ENCODE measurements at regions not wholly inside any gene's neighbourhood (a gene's known extent, or its start where the extent isn't known, plus 50 kb on each side); places are given as distances from the start of the nearest gene placed in this dataset.

DNA sequence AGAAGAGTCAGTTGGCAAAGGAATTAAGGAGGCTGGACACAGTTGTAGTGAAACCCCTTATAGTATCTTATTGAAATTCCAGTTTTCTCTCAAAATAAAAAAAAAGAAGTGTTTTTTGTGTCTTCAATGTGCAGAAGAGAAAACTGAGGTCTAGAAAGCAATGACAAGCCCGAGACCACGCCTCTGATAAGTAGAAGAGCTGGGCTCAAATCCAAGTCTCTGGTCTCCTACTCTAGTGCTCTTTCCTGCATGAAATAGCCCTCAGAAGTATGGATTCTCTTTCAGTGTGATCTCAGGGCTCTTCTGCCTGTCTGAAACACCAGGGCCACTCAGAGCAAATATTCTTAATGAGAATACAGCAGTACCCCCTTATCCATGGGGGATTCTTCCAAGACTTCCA, 200.9 kb downstream of the KIF18A start:
- DNase-seq (ENCODE audit: low spot score): no peak

GRCh38 chr11:27904358-27905055, 203.4 kb downstream of the KIF18A start:
- DNase-seq (ENCODE audit: low spot score): no peak

DNA sequence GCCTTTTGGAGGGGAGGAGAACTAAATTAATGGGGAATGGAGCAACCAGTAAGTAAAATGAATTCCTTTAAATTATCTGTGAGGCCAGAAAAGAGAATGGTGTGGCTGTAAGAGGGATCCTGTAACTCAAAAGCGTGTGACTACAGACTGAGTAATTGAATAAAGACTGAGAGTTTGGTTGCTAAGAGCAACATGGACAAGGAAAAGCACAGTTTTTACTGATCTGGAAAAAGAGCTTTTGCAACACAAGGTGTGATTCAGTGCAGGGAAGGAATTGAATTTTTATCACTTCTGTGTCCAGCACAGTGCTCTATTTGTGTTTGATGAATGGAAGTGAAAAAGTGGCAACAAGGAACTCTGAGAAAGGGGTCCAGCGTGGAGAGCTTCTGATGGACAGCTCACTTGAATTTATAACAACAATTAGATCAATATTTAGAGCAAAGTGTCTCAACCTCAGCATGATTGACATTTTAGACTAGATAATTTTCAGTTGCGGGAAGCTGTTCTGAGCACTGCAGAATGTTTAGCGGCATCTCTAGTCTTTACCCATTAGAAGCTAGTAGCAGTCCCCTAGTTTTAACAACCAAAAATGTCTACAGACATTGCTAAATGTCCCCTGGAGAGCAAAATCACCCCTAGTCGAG, 202.8 kb upstream of the BDNF start:
- DNase-seq (ENCODE audit: low spot score): no peak

- DNase-seq (ENCODE audit: low spot score): no peak
Measured at GRCh38 chr11:27898166-27898565, 197.9 kb upstream of the BDNF start.

DNA sequence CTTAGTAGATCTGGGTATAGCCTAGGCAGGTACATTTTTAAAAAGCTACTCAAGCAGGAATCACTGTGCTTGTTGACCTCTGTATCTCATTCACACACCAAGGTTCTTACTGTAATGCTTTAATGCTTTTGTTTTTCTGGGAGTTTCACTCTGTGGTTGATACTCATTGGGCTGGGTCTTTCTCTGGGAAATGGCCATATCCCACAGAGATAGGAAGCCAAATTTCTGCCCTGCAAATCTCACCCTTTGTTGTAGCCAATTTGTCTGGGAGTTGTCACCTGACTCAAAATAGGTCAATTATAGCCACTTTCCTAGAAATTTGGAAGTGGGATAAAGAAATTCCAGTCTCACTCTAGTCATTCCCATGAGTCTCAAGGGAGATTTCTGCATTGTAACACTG, 195.8 kb upstream of the BDNF start:
- no peak for DNase-seq (ENCODE audit: low spot score)

DNA sequence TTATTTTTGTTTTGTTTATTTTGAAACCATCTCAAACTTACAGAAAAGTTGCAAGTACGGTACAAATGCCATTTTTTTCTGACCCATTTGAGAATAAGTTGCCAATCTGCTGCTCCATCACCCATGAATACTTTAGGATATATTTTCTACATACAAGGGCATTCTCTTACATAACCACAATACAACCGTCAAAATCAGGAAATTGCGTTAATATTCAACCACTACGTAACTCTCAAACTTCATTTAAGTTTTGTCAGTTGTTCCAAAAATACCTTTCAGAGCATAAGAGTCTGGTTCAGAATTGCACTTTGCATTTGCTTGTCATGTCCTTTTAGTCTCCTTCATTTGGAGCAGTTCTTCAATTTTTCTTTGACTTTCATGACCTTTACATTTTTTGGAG, 194.3 kb upstream of the BDNF start:
- no peak for DNase-seq (ENCODE audit: low spot score)

DNA sequence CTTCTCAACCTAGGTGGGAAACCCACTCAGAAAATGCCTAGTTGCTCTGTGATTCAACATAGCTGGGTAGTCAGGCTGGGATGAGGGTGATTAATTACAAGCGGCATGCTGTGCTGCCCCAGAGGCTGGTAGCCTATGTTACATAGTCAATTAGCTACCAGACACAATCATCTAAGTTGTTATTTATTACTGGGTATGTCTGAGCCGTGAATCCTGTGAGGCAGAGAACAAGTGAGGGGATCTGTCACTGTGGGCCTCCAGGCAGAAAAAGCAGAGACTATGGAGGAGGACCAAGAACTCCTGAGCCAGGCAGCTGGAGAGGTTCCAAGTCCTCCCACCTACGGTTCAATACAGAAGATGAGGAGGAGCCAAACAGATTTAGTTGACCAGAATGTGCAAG, 186.6 kb upstream of the BDNF start:
- no peak for DNase-seq (ENCODE audit: low spot score)

DNA sequence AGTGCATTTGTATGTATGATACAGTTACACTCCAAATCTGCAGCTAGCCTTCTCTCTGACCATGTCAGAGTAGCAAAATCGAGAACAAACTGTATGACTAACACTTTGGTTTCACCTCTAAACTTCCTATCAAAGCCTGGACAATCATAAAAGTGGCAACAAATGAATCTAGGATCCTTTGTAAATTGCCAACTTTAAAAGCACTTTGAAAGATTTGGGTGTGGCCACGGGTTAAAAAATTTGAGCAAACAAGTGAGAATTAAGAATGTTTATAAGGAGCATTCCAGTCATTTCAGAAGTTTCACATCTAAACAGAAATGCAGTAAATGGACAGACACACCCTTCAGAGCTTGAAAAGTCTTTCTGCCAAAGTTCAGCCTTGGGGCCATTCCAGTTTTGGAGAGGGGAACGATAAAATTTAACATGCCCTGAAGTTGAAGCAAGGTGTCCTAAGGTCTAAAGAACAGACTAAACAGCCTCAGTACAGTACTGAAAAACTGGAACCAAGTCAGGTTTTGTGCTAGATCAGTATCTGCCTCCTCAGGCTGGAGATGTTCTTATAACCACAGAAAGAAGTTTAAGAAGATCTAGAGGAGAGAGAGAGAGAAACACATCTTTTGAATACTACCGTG, 181.9 kb upstream of the BDNF start:
- DNase-seq (ENCODE audit: low spot score): no peak

DNA sequence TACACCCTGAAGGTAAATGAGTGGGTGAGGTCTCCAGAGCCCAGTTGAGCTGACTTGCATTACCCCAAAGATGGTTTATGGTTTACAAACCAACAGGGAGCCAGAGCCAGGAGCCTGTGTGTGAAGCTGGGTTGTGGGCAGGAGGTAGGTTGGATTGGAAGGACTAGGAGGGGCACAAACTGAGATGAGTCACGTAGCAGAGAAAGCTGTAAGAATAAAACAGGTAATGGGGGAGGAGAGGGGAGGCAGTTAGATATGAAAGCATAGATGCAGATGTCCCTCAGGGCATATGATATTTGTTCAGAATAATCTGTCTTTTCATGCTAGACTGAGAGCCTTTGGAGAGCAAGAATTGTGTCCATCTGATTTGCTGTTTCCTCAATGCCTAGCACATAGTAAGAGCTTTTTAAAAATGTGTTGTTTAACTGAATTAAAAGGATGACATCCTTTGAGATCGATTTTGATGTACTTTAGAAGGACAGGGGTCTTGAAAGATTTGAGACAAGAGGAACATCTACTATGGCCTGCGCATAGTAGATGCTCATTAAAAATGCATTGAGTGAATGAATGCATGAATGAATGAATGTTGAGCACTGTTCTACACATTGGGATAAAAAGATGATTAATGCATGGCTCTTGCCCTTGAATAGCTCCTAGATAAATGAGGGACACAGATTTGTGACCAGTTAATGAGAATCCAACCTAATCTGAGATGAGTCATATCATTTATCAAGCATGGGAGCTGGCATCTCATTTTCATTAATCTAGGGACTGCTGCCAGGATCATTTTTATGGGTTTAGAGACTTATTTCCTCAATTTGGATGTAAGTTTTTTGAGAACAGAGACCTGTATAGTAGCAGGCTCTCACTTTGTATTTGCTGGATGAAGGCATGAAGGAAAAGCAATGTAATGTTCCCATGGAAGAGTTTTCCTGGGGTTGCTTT, 175.8 kb upstream of the BDNF start:
- DNase-seq (ENCODE audit: low spot score): no peak

DNA sequence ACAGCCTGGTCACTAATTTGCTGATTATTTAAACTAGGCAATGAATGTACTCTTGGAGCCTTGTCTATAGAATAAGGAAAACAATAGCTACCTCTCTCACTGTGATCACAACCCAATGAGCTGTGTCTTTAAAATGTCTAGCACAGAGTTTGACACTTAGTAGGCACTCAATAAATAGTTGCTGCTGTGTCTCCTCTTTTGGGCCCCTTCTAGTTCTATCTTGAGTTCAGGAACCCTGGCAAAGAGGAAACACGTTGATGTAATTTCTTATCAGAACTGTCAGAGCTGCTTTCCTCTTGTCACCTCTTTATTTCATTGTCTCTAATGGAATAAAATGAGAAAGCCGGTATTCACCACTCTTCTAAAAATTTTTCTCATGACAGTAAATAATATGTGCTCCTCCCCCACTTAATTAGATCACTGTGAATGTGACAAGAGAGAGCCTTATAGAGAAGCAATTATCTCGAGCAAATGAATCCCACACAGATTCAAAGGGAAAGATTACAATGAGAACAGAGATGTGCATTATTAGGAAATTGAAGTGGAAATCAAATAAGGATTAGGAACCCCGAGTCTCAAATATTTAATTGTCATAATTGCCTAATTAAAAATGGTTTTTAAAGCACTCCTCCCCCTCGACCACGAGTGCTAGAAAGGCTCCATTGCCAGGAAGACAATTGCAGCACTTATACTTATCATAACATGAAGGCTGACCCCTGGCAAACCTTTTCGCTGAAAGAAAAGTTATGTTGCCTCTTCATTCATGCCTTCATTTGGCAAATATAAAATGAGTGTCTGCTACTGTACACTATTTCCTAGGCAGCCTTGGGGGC, 175.0 kb upstream of the BDNF start:
- DNase-seq (ENCODE audit: low spot score): no peak

- no peak for DNase-seq (ENCODE audit: low spot score)
Measured at GRCh38 chr11:27873664-27874063, 173.4 kb upstream of the BDNF start.

DNA sequence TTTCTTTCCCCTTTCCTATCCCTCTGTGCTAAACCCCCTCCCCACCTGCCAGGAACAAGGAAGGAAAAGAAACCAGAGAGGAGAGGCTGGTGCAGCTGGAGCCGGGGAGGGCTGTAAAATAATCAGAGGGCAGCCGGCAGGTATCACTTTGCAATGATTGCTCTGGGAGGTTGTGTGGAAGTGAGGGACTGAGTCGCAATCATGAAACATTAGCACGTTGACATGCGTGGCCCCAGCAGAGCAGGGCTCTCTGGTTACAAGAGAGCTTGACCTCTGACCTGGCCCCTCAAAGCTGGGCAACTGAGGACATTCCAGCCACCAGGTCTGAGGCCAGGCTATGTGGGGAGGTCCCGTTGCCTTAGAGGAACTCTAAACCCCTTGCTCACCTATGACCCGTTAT, 170.8 kb upstream of the BDNF start:
- DNase-seq (ENCODE audit: low spot score): no peak

- DNase-seq (ENCODE audit: low spot score): no peak
Measured at GRCh38 chr11:27869701-27870100, 169.4 kb upstream of the BDNF start.

DNA sequence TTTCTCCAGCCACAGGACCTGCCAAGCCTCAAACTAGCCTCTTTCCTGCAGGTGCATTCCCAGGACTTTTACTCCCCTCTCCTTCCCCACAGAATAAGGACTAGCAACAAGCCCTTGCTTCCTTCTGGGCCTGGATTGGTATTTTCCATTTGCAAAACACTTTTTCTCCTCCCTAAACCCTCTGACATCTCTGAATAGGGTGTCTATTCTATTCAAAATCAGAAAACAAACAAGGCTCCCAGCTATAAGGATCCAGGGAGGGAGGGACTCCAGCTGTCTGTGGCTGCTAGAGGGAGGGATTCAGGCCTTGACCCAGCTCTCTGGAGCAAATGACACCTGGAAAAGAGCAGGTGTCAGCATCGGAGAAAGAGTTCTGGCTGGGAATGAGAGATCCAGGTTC, 168.5 kb upstream of the BDNF start:
- DNase-seq (ENCODE audit: low spot score): no peak

DNA sequence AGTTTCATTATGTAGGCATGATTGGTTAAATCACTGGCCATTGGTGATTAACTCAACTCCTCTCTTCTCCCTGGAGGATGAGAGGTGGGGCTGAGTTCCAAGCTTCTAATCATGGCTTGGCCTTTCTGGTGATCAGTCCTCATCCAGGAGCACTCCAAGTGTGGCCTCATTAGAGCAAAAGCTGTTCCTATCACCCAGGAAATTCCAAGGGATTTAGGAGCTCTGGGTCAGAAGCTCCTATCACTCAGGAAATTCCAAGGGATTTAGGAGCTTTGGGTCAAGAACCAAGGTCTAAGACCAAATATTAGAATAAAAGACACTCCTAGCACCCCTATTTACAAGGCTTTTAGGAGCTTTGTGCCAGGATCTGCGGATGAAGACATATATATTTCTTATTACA, 168.0 kb upstream of the BDNF start:
- DNase-seq (ENCODE audit: low spot score): no peak

DNA sequence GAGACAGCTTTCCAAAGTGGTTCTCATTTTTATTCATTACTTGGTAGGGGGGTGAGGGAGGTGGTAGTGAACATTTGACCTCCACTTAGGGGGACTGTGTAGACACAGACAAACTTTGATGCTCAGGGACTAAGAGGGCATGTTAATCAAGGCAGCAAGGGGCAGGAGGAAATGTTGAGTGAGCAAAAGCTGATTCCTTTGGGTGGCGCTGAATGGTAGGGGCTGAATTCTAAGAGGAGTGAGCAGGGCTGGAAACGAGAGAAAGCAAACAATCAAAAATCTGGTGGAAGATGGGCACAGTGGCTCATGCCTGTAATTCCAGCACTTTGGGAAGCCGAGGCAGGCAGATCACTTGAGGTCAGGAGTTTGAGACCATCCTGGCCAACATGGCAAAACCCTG, 164.8 kb upstream of the BDNF start:
- DNase-seq (ENCODE audit: low spot score): no peak

GRCh38 chr11:27864611-27865010, 164.4 kb upstream of the BDNF start:
- DNase-seq (ENCODE audit: low spot score): no peak

DNA sequence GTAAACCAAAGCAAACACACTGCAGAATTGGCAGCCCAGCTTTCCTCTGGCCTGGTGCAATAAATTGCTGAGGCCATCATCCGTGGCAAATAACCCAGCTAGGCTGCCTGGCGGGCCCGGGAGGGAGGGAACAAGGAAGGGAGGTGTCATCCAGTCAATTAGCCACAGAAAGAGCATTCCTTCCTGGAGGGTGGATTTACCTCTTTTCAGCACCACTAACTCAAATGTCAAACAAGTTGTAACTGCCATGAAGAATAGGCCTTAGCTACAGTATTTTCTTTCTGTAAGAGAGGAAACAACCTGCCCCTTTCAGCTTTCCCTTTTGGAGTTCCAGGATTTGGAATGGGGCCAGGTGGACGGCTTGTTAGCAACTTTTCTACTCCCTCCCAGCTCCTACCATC, 163.8 kb upstream of the BDNF start:
- no peak for DNase-seq (ENCODE audit: low spot score)

- no peak for DNase-seq (ENCODE audit: low spot score)
Measured at GRCh38 chr11:27863637-27864036, 163.4 kb upstream of the BDNF start.

DNA sequence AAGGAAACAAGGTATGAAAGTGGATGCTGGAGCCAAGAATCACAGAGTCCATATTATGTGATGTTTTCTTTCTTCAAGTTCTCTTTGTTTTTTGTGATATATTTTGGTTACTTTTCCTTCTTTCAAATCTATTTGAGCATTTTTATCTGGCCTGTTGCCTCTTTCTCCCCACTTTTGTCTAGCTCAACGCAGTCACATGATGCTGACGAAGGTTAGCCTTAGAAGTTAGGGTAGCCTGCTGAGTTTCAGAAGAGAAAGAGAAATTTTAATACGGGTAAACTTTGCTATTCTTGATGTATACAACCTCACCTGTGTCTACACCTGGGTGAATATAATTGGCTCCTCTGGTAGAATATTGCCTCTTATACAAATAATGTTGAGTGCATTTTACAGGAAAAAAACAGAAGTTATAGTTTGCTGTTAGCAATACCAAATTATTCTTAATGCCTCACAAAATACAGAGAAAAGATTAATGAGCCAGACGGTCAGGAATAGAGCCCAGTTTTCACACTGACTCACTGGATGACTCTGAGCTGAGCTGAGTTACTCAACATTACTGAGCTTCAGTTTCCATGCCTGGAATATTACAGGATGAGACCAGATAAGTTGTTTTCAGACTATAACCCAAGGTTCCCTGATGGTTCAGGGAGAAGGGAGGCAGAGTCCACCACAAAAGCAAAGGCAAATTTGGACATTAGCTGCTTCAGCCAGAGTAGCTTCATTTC, 161.6 kb upstream of the BDNF start:
- no peak for DNase-seq (ENCODE audit: low spot score)

DNA sequence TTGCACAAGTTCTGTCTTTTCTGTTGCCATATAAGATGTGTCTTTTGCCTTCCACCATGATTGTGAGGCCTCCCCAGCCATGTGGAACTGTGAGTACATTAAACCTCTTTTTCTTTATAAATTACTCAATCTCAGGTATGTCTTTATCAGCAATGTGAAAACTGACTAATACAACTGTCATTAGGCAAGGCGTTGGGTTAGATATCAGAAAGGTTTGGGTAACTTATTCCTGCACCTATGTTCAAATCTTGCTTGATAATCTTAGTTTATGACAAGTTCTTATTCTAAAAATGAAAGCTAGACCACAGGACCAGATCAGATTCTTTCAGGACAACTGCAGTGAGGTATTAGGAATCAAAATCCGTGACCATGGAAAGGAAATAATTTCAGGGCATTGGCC, 160.6 kb upstream of the BDNF start:
- DNase-seq (ENCODE audit: low spot score): no peak
